GM20000 (cell line): ENCODE measurements at regions not wholly inside any gene's neighbourhood (a gene's known extent, or its start where the extent isn't known, plus 50 kb on each side); places are given as distances from the start of the nearest gene placed in this dataset.
A peak's percentile ranks its signal among the peaks of the same experiment; 100 is the strongest.

ENCODE experiments used
- DNase-seq: peaks from one replicate; pipeline ENCODE4 v3.0.0; 2012; ENCODE audit warnings: low spot score
- CTCF ChIP-seq: IDR thresholded peaks from 2 replicates; pipeline ENCODE4 v1.5.1; 2012; ENCODE audit warnings: mild to moderate bottlenecking, control low read depth; ENCODE audit errors: extremely low read depth, missing control alignments

- DNase-seq, result peak; percentile 46
- TF ChIP-seq CTCF, result no peak
These were observed 278.4 kb downstream of the NSG2 start for GRCh38 chr5:174323878-174324281.

- no peak for DNase-seq
- TF ChIP-seq CTCF, result no peak
These were observed 279.2 kb downstream of the NSG2 start for GRCh38 chr5:174324680-174325079.

- no peak for DNase-seq
- no peak for TF ChIP-seq CTCF
These were observed 279.9 kb downstream of the NSG2 start for GRCh38 chr5:174325431-174325830.

GRCh38 chr5:174325961-174326360 is 280.5 kb downstream of the NSG2 start:
- no peak for TF ChIP-seq CTCF
- DNase-seq, result no peak

- TF ChIP-seq CTCF, result no peak
- no peak for DNase-seq
These were observed 280.9 kb downstream of the NSG2 start for GRCh38 chr5:174326372-174326771.

- TF ChIP-seq CTCF, result peak; percentile 73
- peak; percentile 70 for DNase-seq
These were observed 281.9 kb downstream of the NSG2 start for GRCh38 chr5:174327317-174327864.

- DNase-seq, result no peak
- no peak for TF ChIP-seq CTCF
These were observed 282.4 kb downstream of the NSG2 start for GRCh38 chr5:174327896-174328295.
